Activated T-cell treated with anti-CD3 and anti-CD28 coated beads for 24 hours (primary cell): ENCODE measurements at regions not wholly inside any gene's neighbourhood (a gene's known extent, or its start where the extent isn't known, plus 50 kb on each side); places are given as distances from the start of the nearest gene placed in this dataset.

Source experiments
- DNase-seq: peaks from one replicate; pipeline ENCODE4 v3.0.0-alpha.2; 2020; ENCODE audit warnings: low read depth

- peak; percentile 12 for DNase-seq
Measured at GRCh38 chr6:141153563-141153962, 979.2 kb upstream of the GJE1 start.

- DNase-seq, result no peak
Measured at GRCh38 chr6:141152951-141153350, 979.8 kb upstream of the GJE1 start.

DNA sequence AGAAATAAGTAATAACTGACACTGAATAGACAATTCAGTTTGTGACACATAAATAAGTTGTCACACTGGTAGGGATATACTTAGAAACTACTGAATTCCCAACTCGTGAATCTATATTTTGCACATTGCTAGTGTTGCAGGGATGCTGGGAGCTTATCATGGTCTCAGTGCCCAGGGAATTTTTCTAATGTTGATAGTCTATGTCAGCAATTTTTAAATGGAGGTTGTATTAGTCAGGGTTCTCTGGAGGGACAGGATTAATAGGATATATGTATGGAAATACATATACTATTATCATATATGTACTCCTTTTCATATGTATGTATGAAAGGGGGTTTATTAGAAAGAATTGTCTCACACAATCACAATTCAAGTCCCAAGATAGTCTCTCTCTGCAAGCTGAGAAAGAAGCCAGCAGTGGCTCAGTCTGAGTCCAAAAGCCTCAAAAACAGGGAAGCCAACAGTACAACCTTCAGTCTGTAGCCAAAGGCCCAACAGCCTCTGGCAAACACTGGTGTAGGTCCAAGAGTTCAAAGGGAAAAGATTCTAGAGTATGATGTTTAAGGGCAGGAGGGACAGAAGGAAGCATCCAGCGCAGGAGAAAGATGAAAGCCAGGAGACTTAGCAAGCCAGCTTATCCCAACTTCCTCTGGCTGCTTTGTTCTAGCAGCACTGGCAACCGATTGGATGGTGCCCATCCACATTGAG is 980.9 kb upstream of the GJE1 start:
- DNase-seq, result no peak

DNA sequence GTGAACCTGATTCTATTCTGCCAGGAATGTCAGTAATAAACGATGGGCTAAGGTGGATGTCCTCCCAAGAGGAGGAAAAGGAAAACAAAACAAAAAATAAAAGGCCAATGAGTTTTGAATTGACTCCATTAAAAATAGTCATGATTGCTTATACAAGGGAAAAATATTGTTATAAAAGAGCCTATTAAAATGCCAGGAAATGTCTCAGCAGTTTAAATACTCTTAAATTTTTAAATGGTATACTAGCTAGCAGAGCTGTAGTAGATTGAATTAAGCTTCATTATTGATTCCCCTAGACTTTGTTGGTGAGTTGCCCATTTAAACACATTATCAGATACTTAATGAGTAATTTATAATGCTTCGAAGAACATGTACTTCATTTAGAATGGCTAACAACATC is 990.9 kb upstream of the GJE1 start:
- DNase-seq, result no peak

- DNase-seq, result no peak
Measured at GRCh38 chr6:141140905-141141304, 991.8 kb upstream of the GJE1 start.

GRCh38 chr6:141139461-141139860 is 993.3 kb upstream of the GJE1 start:
- DNase-seq, result no peak

DNA sequence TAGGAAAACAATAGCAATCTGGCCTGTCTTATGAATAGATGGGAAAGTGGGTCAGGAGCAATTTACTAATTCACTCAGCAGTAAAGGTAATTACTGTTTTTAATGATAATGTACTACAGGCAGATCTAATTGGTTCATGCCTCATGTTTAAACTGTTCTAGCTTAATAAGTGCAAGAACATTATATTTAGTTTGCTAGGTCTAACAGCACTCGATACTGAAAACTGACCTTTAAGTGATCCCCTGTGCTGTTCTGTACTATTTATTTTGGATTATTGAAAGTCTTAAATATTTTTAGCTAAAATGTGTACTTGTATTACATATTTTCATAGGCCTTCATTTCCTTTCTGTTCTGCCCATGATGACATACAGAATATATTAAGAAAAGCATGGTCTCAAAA is 998.0 kb upstream of the GJE1 start:
- DNase-seq, result no peak

DNA sequence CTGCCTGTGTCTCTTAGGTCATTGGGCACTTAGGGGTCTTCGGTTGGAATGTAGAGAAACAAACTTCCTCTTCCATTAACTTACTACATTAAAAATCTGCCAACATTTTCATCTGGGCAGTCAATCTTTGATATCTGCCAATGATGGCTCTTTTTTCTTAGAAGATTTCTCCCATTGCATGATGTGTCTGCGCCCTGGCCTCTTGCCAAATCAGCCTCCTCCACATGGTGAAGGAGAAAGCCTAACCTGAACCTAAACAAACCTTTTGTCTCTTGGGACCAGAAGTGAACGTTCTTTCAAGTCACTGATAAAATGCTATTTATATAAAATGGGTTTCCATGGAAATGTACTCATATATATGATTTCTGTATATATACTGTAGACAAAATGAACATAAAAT is 998.9 kb upstream of the GJE1 start:
- no peak for DNase-seq

DNA sequence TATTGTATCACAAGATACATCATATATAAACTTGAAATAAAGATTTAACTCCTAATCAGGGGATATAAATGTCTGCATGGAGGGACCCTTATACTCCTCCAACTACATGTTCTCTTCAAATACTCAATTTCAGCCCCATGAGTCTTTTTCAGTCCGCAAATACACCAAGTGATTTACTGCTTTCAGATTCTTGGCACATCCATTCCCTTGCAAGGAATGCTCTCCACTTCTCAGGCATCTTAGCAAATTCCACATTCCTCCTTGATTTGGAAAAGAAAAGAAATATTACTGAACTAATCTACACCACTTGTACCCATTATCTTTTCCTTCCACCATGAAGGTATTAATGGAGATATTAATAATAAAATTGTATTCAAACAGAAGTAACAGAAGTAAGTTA is 999.4 kb upstream of the GJE1 start:
- no peak for DNase-seq

- no peak for DNase-seq
Measured at GRCh38 chr6:141131616-141132015, 1001.1 kb upstream of the GJE1 start.

DNA sequence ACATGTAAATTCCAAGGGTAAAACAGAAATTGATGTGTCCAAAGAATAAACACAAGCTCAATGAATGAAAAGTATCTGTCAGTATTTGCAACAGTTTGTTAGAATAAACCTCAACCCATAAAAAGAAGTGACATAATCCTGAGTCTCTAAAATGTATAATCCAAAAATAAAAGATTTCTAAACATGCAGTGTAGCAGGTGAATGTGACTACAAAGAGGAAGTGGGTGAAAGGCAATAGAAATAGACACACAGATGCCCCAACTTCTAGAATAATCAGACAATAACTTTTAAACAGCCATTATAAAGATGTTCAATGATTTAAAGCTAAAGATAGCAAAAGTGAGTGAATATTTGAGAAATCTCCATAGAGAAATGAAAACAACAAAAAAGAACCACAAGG is 1009.2 kb upstream of the GJE1 start:
- DNase-seq, result no peak

- no peak for DNase-seq
Measured at GRCh38 chr6:141123049-141123448, 1009.7 kb upstream of the GJE1 start.

DNA sequence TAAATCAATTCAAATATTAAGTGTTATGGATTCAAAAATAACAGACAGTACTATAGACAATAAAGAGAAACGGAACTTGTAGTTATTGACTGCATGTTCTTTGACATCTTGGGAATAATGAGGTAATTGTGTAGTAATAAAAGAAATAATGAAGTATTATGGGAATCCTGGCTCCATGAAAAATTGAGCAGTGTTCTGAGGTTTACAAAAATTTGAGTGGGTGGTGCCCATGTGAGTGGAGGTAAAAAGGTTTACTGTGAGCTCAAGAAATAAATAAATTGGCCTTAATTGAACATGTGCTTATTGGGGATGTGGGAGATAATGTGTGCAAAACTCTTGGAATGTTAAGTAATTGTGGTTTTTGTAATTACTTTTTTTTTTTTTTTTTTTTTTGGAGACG is 1013.7 kb upstream of the GJE1 start:
- no peak for DNase-seq

GRCh38 chr6:141117874-141118273 is 1014.9 kb upstream of the GJE1 start:
- no peak for DNase-seq

DNA sequence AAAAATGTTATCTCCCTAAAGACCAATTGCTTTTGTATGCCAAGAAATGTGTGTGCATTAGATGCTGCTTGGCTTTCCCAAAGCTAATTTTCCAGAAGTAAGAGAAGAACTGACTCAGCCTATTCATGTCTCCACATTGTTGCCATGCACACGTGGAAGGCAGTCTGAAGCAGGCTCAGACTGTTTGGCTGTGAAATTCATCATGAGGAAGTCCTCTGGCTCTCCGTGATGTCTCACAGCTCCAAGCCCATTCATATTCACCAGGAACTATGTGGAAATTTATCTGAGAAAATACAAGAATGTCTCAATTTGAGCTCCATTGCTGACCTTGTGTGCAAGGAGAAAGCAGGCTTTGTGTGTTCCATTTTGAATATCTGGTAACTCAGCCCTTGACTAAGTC is 1022.2 kb upstream of the GJE1 start:
- DNase-seq, result no peak

- DNase-seq, result no peak
Measured at GRCh38 chr6:141107591-141108160, 1025.0 kb upstream of the GJE1 start.

- no peak for DNase-seq
Measured at GRCh38 chr6:141105481-141105880, 1027.2 kb upstream of the GJE1 start.

DNA sequence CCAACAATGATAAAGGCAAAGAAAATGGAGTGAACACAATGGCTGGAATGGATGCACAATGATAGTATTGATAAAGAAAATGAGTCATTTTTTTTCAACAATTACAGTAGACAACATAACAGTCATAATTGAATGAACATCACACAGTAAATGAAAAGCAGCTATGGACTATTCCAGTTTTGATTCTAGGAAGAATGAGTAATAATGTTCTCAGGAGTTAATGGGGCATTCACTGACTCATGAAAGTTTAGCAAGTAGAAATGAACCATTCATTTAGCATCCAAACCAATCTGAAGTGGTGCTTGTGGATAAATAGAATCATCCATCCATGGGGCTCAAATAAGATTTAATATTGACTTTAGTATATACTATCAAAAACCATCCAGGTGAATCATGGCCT is 1029.5 kb upstream of the GJE1 start:
- no peak for DNase-seq

DNA sequence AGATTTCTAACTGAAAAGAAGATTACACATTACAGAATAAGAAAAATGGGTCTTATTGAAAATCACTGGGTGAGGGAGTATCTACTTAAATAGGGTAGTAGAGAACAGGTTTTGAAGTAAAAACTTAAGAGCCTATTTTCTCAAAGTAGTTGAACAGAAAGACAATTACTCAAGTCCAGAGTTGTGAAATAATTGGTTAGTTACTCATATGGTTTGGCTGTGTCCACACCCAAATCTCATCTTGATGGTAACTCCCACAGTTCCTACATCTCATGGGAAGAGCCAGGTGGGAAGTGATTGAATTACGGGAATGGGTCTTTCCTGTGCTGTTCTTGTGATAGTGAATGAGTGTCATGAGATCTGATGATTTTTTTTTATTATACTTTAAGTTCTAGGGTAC is 1035.3 kb upstream of the GJE1 start:
- DNase-seq, result no peak

DNA sequence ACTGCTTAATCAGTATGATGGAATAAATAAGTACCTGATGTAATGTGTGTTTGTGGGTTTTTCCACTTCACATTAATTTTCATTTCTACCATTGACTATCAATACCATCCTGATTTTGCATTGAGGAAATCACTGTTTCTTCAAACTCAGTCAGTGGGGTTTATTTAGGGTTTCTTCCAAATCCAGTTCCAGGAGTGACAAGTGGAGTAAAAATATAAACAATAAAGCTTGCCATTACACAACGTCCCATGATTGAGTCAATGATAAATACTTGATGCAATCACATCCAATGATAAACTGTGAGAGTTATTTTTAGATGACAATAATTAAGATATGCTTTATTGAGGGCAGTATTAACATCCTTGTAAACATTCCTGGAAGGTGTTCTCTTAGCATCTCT is 1037.4 kb upstream of the GJE1 start:
- no peak for DNase-seq

- DNase-seq, result no peak
Measured at GRCh38 chr6:141088171-141088570, 1044.6 kb upstream of the GJE1 start.

- DNase-seq, result no peak
Measured at GRCh38 chr6:141077355-141078333, 1055.1 kb upstream of the GJE1 start.

- DNase-seq, result no peak
Measured at GRCh38 chr6:141057761-141058160, 1075.0 kb upstream of the GJE1 start.
